Loucy (cell line): ENCODE measurements at regions not wholly inside any gene's neighbourhood (a gene's known extent, or its start where the extent isn't known, plus 50 kb on each side); places are given as distances from the start of the nearest gene placed in this dataset.

Experiments used
- H2AFZ ChIP-seq: fragments of 200-600 bp; sonication (generic); 2 replicates; pipeline ENCODE4 v1.6.0; 2016; ENCODE audit warnings: antibody characterized with exemption, mild to moderate bottlenecking, low read length, moderate library complexity
- H3F3A ChIP-seq: fragments of 200-600 bp; 2 replicates; pipeline ENCODE4 v1.6.0; 2016; ENCODE audit warnings: antibody characterized with exemption, low read depth, mild to moderate bottlenecking
- H3K27me3 ChIP-seq: fragments of 200-600 bp; sonication (generic); 2 replicates; pipeline ENCODE4 v1.6.1; 2014; ENCODE audit warnings: low read length, mild to moderate bottlenecking; ENCODE audit not compliant: insufficient read depth, poor library complexity, severe bottlenecking
- H3K36me3 ChIP-seq: fragments of 200-600 bp; sonication (generic); 2 replicates; pipeline ENCODE4 v1.6.1; 2016; ENCODE audit warnings: low read length; ENCODE audit not compliant: insufficient read depth
- H3K4me1 ChIP-seq: fragments of 200-600 bp; sonication (generic); 2 replicates; pipeline ENCODE4 v1.5.1; 2014; ENCODE audit warnings: low read length, mild to moderate bottlenecking; ENCODE audit not compliant: insufficient read depth, poor library complexity, severe bottlenecking
- H3K4me2 ChIP-seq: fragments of 200-600 bp; sonication (generic); 2 replicates; pipeline ENCODE4 v1.6.0; 2014; ENCODE audit warnings: antibody characterized with exemption, low read length, low read depth, mild to moderate bottlenecking; ENCODE audit not compliant: poor library complexity, severe bottlenecking
- H3K4me3 ChIP-seq: fragments of 200-600 bp; sonication (generic); 2 replicates; pipeline ENCODE4 v1.5.1; 2014; ENCODE audit warnings: low read length, mild to moderate bottlenecking, mixed read lengths; ENCODE audit not compliant: poor library complexity, severe bottlenecking
- H3K79me2 ChIP-seq: fragments of 200-600 bp; sonication (generic); 2 replicates; pipeline ENCODE4 v1.6.1; 2014; ENCODE audit warnings: low read length; ENCODE audit not compliant: insufficient read depth
- H3K9ac ChIP-seq: fragments of 200-600 bp; sonication (generic); 2 replicates; pipeline ENCODE4 v1.6.0; 2014; ENCODE audit warnings: mild to moderate bottlenecking, low read depth, low read length, moderate library complexity; ENCODE audit not compliant: poor library complexity, severe bottlenecking
- H3K9me2 ChIP-seq: fragments of 200-600 bp; sonication (generic); replicated peaks from 2 replicates; pipeline ENCODE4 v1.6.1; 2016; ENCODE audit warnings: low read depth, low read length, mixed read lengths
- H3K9me3 ChIP-seq: fragments of 200-600 bp; sonication (generic); 2 replicates; pipeline ENCODE4 v1.6.1; 2014; ENCODE audit warnings: mild to moderate bottlenecking, antibody characterized with exemption, low read length, low read depth; ENCODE audit not compliant: insufficient read depth
- H4K20me1 ChIP-seq: fragments of 200-600 bp; sonication (generic); 2 replicates; pipeline ENCODE4 v1.6.0; 2014; ENCODE audit warnings: antibody characterized with exemption, low read length, mild to moderate bottlenecking; ENCODE audit not compliant: insufficient read depth, poor library complexity, severe bottlenecking
- CTCF ChIP-seq: fragments of 200-600 bp; sonication (generic); conservative IDR thresholded peaks from 2 replicates; pipeline ENCODE4 v1.5.1; 2014; ENCODE audit warnings: mild to moderate bottlenecking, antibody characterized with exemption, low read length
- EZH2phosphoT487 ChIP-seq: fragments of 200-600 bp; IDR thresholded peaks from 2 replicates; pipeline ENCODE4 v1.6.1; 2018; ENCODE audit warnings: antibody characterized with exemption, mild to moderate bottlenecking, moderate library complexity, borderline replicate concordance

- H4K20me1 ChIP-seq = no peaks in the 10 kb centered on the region
- no peak for TF ChIP-seq EZH2phosphoT487
- no peak for TF ChIP-seq CTCF
Observed at GRCh38 chr1:69195136-69195535, 372.6 kb upstream of the LRRC7 start.

GRCh38 chr1:69196071-69196470 is 371.7 kb upstream of the LRRC7 start:
- H2AFZ ChIP-seq = no peak overlapping the region
- no peaks in the 10 kb centered on the region for H3F3A ChIP-seq
- no peaks in the 10 kb centered on the region for H3K9me2 ChIP-seq
- no peaks in the 10 kb centered on the region for H3K27me3 ChIP-seq
- no peak for TF ChIP-seq EZH2phosphoT487
- TF ChIP-seq CTCF = no peak
- no peaks in the 10 kb centered on the region for H3K9me3 ChIP-seq
- H3K36me3 ChIP-seq = no peaks in the 10 kb centered on the region
- no peak overlapping the region for H3K9ac ChIP-seq
- H4K20me1 ChIP-seq = no peaks in the 10 kb centered on the region
- no peak overlapping the region for H3K4me2 ChIP-seq
- no peaks in the 10 kb centered on the region for H3K79me2 ChIP-seq
- H3K4me3 ChIP-seq = no peak overlapping the region
- no peaks in the 10 kb centered on the region for H3K4me1 ChIP-seq

More at GRCh38 chr1:69195136-69195535, 372.6 kb upstream of the LRRC7 start:
- H3K9me3 ChIP-seq = no peaks in the 10 kb centered on the region
- no peak overlapping the region for H3K4me3 ChIP-seq
- H3K79me2 ChIP-seq = no peaks in the 10 kb centered on the region
- no peaks in the 10 kb centered on the region for H3K4me1 ChIP-seq
- H3K36me3 ChIP-seq = no peaks in the 10 kb centered on the region
- H3K9me2 ChIP-seq = no peaks in the 10 kb centered on the region
- H2AFZ ChIP-seq = no peak overlapping the region
- H3K4me2 ChIP-seq = no peak overlapping the region
- no peak overlapping the region for H3K9ac ChIP-seq
- H3F3A ChIP-seq = no peaks in the 10 kb centered on the region
- H3K27me3 ChIP-seq = no peaks in the 10 kb centered on the region

- Histone ChIP-seq H3K9me3 (no peaks in the 10 kb centered on the region), H3K9me2 (no peaks in the 10 kb centered on the region), H3K4me3 (no peak overlapping the region), H3K4me2 (no peak overlapping the region), H2AFZ (no peak overlapping the region), H3F3A (no peaks in the 10 kb centered on the region), H3K27me3 (no peaks in the 10 kb centered on the region), H3K4me1 (no peaks in the 10 kb centered on the region), H3K79me2 (no peaks in the 10 kb centered on the region), H3K36me3 (no peaks in the 10 kb centered on the region), H3K9ac (no peak overlapping the region), H4K20me1 (no peaks in the 10 kb centered on the region)
- TF ChIP-seq EZH2phosphoT487 = no peak
- TF ChIP-seq CTCF = no peak
Observed at GRCh38 chr1:69197816-69198215, 369.9 kb upstream of the LRRC7 start.
